Panc1 (cell line): ENCODE measurements at regions not wholly inside any gene's neighbourhood (a gene's known extent, or its start where the extent isn't known, plus 50 kb on each side); places are given as distances from the start of the nearest gene placed in this dataset.

ENCODE experiments used
- POLR2AphosphoS5 ChIP-seq: IDR thresholded peaks from 2 replicates; pipeline ENCODE4 v1.6.1; 2012; ENCODE audit warnings: mild to moderate bottlenecking, low read depth, low read length, moderate library complexity
- SIN3A ChIP-seq: IDR thresholded peaks from 2 replicates; pipeline ENCODE4 v1.6.1; 2012; ENCODE audit warnings: low read depth, mild to moderate bottlenecking, low read length, moderate library complexity, borderline replicate concordance; ENCODE audit not compliant: insufficient read depth
- TCF7L2 ChIP-seq: IDR thresholded peaks from 2 replicates; pipeline ENCODE4 v1.6.1; 2011; ENCODE audit warnings: mild to moderate bottlenecking, low read depth, low read length, inconsistent platforms
- TF ChIP-seq, protein P1 (sequence below): fragments of 450-650 bp; IDR thresholded peaks from 2 replicates; pipeline ENCODE4 v1.5.1; 2017; ENCODE audit warnings: mild to moderate bottlenecking
- TF ChIP-seq, protein P2 (sequence below), 2 experiments: IDR thresholded peaks; 2 replicates each; pipeline ENCODE4 v1.6.1; 2011 to 2012; ENCODE audit warnings: low read depth in 2 of 2, control low read depth in 1 of 2, low read length in 1 of 2, mild to moderate bottlenecking in 1 of 2, moderate library complexity in 1 of 2; ENCODE audit not compliant: insufficient read depth in 1 of 2

DNA sequence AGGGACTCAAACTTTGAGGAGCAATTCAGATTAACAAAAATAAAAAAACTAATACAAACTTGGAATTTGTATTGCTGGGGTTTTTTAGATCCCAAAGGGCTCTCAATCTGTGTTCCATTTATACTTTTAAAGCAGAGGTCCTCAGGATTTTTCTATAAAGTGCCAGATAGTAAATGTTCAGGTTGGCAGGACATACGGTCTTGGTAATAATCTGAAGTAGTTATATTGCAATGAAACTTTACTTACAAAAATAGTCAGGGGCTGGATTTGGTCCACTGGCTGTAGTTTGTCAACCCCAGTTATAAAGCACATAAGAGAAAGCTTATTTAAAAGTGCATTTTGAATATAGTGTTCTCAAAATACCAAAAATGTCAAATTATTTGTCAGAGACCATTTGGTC lies 164.1 kb upstream of the CTSO start:
- no peak for TF ChIP-seq POLR2AphosphoS5
- TF ChIP-seq, protein P1, sequence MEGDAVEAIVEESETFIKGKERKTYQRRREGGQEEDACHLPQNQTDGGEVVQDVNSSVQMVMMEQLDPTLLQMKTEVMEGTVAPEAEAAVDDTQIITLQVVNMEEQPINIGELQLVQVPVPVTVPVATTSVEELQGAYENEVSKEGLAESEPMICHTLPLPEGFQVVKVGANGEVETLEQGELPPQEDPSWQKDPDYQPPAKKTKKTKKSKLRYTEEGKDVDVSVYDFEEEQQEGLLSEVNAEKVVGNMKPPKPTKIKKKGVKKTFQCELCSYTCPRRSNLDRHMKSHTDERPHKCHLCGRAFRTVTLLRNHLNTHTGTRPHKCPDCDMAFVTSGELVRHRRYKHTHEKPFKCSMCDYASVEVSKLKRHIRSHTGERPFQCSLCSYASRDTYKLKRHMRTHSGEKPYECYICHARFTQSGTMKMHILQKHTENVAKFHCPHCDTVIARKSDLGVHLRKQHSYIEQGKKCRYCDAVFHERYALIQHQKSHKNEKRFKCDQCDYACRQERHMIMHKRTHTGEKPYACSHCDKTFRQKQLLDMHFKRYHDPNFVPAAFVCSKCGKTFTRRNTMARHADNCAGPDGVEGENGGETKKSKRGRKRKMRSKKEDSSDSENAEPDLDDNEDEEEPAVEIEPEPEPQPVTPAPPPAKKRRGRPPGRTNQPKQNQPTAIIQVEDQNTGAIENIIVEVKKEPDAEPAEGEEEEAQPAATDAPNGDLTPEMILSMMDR, result no peak
- TF ChIP-seq TCF7L2, result no peak
- TF ChIP-seq, protein P2, sequence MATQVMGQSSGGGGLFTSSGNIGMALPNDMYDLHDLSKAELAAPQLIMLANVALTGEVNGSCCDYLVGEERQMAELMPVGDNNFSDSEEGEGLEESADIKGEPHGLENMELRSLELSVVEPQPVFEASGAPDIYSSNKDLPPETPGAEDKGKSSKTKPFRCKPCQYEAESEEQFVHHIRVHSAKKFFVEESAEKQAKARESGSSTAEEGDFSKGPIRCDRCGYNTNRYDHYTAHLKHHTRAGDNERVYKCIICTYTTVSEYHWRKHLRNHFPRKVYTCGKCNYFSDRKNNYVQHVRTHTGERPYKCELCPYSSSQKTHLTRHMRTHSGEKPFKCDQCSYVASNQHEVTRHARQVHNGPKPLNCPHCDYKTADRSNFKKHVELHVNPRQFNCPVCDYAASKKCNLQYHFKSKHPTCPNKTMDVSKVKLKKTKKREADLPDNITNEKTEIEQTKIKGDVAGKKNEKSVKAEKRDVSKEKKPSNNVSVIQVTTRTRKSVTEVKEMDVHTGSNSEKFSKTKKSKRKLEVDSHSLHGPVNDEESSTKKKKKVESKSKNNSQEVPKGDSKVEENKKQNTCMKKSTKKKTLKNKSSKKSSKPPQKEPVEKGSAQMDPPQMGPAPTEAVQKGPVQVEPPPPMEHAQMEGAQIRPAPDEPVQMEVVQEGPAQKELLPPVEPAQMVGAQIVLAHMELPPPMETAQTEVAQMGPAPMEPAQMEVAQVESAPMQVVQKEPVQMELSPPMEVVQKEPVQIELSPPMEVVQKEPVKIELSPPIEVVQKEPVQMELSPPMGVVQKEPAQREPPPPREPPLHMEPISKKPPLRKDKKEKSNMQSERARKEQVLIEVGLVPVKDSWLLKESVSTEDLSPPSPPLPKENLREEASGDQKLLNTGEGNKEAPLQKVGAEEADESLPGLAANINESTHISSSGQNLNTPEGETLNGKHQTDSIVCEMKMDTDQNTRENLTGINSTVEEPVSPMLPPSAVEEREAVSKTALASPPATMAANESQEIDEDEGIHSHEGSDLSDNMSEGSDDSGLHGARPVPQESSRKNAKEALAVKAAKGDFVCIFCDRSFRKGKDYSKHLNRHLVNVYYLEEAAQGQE (IDR thresholded peaks at IDR 0.05; ENCODE audit: insufficient read depth in 1 of 2, low read depth in 2 of 2, low read length in 1 of 2), result no peak
- TF ChIP-seq SIN3A, result no peak
